H1 (cell line): ENCODE measurements at regions not wholly inside any gene's neighbourhood (a gene's known extent, or its start where the extent isn't known, plus 50 kb on each side); places are given as distances from the start of the nearest gene placed in this dataset.

ENCODE experiments used
- BCL11A ChIP-seq, 2 experiments: IDR thresholded peaks; one replicate each; pipeline ENCODE4 v1.6.1; 2011; ENCODE audit warnings: low read depth in 2 of 2, low read length in 2 of 2, mild to moderate bottlenecking in 2 of 2
- SP4 ChIP-seq: IDR thresholded peaks from 2 replicates; pipeline ENCODE4 v1.6.1; 2012; ENCODE audit warnings: low read length, inconsistent platforms

DNA sequence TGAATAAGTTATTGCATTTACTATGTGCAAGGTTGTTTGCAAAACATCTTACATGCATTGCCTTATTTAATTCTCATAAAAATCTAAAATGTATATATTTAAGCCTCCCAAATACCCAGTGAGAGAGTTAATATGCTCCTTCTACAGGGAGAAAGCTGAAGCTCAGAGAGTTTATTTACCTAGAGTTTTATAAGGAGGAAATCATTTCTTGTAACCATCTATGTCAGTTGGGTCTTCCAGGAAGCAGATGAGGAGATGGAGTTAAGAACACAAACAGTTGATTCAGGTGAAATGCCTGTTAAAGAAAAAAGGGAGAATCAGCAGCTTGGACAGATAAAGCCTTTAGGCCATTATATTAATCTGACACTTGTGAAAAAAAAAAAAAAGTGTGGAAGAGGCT is 62.6 kb upstream of the DHX40 start (continued):
- no peak for TF ChIP-seq BCL11A (IDR thresholded peaks at IDR 0.05; ENCODE audit: low read depth in 2 of 2, low read length in 2 of 2)
- no peak for TF ChIP-seq SP4
- TF ChIP-seq, all 59 proteins: peak for 0
